ENCODE measurements at regions not wholly inside any gene's neighbourhood (a gene's known extent, or its start where the extent isn't known, plus 50 kb on each side); places are given as distances from the start of the nearest gene placed in this dataset.

GRCh38 chr5:116756531-116756930 lies 181.9 kb upstream of the SEMA6A start:
- no peak for TF ChIP-seq CTCF (IDR thresholded peaks at IDR 0.05; ENCODE audit: low read depth, low read length)
- no peak overlapping the region for H3K4me3 ChIP-seq (ENCODE audit: low read depth, low read length)

GRCh38 chr5:116754556-116754955 lies 179.9 kb upstream of the SEMA6A start:
- no peak overlapping the region for H3K4me3 ChIP-seq (ENCODE audit: low read depth, low read length)
- TF ChIP-seq CTCF (IDR thresholded peaks at IDR 0.05; ENCODE audit: low read depth, low read length), result no peak

- no peak for TF ChIP-seq CTCF (IDR thresholded peaks at IDR 0.05; ENCODE audit: low read depth, low read length)
- no peak overlapping the region for H3K4me3 ChIP-seq (ENCODE audit: low read depth, low read length)
Observed at GRCh38 chr5:116751684-116752083, 177.1 kb upstream of the SEMA6A start.

- H3K4me3 ChIP-seq (ENCODE audit: low read depth, low read length), result no peak overlapping the region
- TF ChIP-seq CTCF (IDR thresholded peaks at IDR 0.05; ENCODE audit: low read depth, low read length), result no peak
Observed at GRCh38 chr5:116750631-116751580, 176.3 kb upstream of the SEMA6A start.

- TF ChIP-seq CTCF (IDR thresholded peaks at IDR 0.05; ENCODE audit: low read depth, low read length), result no peak
- H3K4me3 ChIP-seq (ENCODE audit: low read depth, low read length), result no peak overlapping the region
Observed at GRCh38 chr5:116747881-116748280, 173.3 kb upstream of the SEMA6A start.

GRCh38 chr5:116746668-116747067 lies 172.0 kb upstream of the SEMA6A start:
- TF ChIP-seq CTCF (IDR thresholded peaks at IDR 0.05; ENCODE audit: low read depth, low read length), result no peak
- no peak overlapping the region for H3K4me3 ChIP-seq (ENCODE audit: low read depth, low read length)

- TF ChIP-seq CTCF (IDR thresholded peaks at IDR 0.05; ENCODE audit: low read depth, low read length), result no peak
- H3K4me3 ChIP-seq (ENCODE audit: low read depth, low read length), result no peak overlapping the region
Observed at GRCh38 chr5:116740771-116741170, 166.1 kb upstream of the SEMA6A start.

Measured in WI38 (cell line).